ENCODE measurements at regions not wholly inside any gene's neighbourhood (a gene's known extent, or its start where the extent isn't known, plus 50 kb on each side); places are given as distances from the start of the nearest gene placed in this dataset.
"Not testable (repeated sequence)": the region's sequence is repeated elsewhere in the genome, so short reads cannot be mapped to it uniquely, and the experiment has no call there.

DNA sequence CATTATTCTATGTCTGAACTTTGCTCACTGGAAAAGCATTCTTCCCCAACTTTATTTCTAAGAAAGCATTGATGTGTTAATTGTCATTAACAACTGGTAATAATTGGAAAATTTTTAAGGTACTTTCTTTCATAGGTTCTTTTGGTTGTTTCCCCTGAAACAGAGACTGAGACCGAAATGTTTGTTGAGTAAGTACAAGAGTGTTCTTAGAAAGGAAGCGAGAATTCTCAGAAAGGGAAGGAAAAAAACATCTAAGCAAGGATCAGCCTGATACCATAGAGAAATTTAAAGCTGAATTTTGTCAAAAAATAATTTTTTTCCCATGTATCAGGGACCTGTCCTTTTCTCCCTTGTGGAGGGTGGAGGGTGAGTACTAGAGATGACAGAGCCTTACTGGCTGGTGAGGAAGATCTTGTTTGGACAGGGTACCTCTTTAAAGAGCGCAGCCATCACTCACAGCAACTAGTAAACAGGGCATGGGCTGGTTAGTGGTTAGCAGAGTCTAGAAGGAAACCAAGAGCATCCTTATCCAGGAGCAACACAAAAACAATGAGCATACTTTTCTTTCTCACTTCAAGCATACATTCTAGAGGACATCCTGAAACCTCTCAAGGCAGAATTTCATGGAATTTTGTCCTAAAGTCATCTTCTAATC is 898.5 kb downstream of the DNAH5 start:
- DNase-seq (ENCODE audit: low spot score): no peak

DNA sequence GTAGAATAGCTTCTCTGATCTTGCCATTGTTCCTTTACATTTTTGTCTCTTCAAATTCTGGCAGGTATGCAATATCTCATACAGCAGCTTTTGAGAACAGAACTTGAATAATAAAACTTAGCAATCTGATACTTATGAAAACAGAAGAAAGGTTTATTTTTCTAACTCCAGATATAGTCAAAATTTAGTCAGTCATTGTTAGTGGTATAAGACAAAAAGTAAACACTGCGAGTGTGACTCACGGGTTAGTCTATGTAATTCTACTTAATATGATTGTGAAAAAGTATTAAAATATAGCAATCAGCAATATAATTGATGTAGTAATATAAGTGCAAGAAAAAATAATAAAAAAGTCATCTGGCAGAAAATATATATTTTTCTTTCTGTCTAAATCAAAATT is 910.4 kb downstream of the DNAH5 start:
- no peak for DNase-seq (ENCODE audit: low spot score)

DNA sequence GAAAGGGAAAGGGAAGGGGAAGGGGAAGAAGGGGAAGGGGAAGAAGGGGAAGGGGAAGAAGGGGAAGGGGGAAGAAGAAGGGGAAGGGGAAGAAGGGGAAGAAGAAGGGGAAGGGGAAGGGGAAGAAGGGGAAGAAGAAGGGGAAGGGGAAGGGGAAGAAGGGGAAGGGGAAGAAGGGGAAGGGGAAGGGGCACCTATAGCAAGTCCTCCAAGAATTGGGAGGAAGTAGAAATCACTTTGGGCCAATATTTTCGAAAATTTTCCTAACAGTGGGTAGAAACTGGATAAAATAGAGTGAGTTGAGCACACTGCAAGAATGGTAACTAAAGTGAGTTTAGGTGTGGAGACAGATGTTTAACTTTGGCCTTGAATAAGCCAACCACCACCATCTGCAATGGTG is 915.3 kb downstream of the DNAH5 start:
- DNase-seq (ENCODE audit: low spot score): no peak

DNA sequence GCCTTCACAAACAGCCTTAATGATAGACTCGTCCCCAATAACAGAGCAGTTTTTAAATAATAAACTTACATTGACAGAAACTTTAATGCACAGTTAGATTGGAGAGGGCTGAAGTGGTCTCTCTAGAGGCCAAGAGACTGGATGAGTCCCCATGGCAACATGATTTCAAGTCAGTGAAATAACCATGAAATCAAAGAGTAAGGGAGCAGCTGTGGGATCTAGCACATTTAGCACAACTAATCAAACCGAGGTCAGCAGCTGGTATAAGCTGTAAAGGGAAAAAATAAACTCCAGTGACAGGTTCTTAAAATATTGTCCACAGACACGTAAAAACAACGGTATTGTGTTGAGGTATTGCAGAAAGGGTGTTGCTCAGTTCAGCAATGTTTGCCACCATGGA is 916.6 kb downstream of the DNAH5 start:
- no peak for DNase-seq (ENCODE audit: low spot score)

DNA sequence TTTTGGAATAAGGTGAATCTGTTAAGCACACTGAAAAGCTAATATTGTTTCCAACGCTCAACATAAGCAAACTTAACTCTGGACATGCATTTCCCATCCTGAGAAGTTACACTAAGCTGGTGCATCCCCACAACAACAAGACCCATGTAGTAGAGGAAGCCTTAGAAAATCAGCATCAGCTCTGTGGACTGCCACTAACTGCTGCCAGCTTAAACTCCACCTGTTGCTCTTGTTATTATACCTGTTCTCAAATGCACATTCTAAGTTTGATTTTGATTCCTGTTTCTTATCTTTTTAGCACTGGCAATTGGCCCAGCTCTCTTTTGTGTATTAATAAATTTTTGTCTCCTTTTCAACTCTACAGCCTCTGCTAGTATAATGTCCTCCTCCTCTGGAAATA is 924.8 kb downstream of the DNAH5 start:
- no peak for DNase-seq (ENCODE audit: low spot score)

DNA sequence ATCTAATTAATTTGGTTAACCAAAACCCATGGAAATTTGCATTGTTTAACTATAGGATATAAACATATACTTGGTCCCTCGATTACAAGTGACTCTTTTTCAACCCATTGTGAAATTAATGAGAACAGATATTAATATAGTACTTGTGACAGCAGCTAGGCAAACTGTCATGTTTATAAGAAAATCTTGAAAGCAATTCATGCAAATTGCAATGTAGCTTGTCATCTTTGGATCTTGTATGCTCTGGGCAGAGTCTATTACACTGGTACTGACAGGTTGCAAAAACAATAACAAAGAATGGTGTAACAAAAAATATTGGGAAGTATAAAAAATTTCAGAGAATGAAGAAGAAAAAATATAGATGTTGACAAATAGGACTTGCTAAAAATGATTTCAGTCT is 941.0 kb downstream of the DNAH5 start:
- DNase-seq (ENCODE audit: low spot score): no peak

DNA sequence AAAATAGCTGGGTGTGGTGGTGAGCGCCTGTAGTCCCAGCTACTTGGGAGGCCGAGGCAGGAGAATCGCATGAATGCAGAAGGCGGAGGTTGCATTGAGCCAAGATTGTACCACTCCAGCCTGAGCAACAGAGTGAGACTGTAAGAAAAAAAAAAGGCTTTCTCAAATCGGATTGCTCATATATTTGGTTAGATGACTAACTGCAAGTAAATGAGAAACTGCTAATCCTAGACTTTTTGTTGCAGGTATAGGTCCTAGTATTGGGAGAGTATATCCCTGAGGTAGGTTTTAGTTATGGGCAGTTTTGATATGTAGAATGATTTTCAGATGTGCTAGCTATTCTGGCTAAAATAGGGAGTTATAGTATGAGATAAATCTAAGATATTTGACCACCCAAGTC is 944.8 kb downstream of the DNAH5 start:
- no peak for DNase-seq (ENCODE audit: low spot score)

DNA sequence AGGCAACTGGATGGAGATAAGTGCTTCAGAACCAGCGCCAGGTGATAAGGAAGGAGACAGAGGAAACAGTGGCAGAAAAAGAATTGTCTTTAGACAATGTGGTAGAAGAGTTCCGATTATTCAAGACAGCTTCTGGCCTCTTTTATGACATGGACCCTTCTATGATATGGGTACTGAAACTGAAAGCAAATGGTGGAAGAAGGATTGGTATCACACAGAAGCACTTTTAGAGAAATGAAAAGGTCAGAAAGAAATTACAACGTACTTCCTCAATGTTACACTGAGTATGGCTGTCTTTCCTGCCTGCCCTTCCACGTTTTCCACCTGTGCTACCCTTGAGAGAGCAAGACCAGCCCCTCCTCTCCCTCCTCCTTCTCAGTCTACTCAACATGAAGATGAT is 959.3 kb downstream of the DNAH5 start:
- no peak for DNase-seq (ENCODE audit: low spot score)

DNA sequence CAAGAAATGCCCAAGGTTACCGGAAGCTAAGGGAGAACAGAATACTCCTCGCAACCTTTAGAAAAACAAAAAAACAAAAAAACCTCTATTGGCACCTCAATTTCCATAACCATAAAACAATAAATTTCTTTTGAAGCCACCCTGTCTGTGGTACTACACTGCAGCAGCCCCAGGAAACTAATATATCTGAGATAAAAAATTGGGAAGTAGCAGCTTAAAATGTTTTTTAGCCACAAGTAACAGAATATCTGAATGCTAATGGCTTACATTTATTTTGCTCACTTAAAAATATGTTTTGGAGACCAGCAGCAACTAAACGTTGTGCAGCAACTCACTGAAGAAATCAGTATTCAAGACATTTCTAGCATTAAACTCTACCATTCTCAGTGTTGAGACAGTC is 969.6 kb downstream of the DNAH5 start:
- DNase-seq (ENCODE audit: low spot score): no peak

DNA sequence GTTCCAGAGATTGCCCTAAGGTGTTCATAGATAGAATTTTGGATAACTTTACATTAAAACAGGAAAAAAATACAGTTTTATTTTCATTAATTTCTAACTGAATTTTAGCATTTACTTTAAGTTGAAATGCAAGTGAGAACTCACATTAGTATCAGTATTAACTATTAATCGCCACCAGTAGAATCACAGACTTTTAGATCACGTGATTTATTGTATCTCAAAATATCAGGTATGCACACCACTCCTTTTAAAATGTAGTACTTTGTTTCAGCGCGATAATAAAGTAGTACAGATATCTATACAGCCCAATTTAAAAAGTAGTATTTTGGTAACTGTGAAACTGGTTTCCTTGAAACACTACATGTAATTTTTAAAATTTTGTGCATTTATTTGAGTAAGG is 978.7 kb downstream of the DNAH5 start:
- DNase-seq (ENCODE audit: low spot score): no peak

DNA sequence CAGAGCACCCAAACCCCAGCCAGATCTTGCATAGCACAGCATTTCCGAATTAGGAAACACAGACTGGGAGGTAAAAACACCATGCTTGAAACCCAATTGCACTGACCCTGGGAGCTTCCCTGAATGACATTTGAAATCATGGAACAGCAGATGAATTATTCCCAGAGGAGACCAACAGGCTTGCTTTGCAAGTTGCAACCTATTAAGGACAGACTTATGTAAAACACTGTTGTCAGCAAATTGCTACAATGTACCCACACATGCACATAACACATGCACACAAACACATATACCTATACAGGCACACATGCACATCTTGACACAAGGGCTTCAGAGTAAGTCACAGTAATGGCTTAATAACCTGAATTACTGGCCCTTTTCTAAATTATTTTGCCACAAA is 984.8 kb downstream of the DNAH5 start:
- DNase-seq (ENCODE audit: low spot score): no peak

DNA sequence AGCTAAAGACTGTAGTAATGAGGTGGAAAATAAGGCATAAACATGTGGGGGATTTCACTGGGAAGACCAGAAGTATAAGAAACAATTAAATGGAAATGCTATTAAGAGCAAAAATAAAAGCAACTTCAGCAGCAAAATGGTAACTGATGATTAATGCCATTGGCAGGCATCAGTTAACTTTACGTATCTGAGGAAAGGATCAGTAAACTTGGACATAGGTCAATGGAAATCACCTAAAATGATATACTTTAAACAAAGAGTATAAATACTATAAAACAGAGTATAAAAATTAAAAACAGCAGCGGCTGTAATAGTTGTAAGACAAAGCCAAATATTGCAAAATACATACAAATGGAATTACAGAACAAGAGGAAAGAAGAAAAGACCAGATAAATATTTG is 992.1 kb downstream of the DNAH5 start:
- DNase-seq (ENCODE audit: low spot score): no peak

DNA sequence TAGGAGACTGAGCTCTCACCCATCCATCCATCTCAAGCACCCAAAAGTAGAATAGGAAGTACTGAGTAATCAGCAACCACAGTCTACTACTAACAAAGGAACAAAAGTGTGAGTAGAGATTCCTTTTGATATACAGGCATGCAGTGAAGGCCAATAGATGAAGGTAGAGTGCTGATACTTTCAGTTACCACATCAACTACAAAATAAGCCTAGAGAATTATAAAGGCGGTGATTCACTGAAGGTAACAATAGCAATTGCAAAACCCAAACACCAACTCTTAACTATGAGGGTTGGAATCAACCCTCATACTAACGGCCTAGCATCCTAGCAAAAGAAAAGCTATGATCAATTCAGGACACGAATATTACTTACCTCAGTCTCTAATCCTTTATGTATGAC is 992.6 kb downstream of the DNAH5 start:
- DNase-seq (ENCODE audit: low spot score): no peak

DNA sequence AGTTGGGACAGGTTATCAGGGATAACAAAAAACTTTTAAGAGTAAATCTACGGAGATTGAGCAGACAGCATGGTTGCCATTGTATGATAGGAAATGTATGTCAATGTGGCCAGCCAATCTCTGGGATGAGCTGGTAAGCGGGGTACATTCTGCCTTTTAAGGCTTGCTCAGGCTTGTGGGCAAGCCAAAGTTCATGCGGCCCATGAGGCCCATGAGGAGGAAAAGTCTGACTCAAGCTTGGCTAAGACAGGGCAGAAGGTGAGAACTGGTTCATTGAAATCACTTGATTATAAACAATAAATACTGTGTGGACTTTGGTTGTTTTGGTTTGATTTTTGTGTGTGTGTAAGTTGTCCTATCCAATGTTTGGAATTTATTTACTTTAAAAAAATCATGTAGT is 997.1 kb downstream of the DNAH5 start:
- no peak for DNase-seq (ENCODE audit: low spot score)

DNA sequence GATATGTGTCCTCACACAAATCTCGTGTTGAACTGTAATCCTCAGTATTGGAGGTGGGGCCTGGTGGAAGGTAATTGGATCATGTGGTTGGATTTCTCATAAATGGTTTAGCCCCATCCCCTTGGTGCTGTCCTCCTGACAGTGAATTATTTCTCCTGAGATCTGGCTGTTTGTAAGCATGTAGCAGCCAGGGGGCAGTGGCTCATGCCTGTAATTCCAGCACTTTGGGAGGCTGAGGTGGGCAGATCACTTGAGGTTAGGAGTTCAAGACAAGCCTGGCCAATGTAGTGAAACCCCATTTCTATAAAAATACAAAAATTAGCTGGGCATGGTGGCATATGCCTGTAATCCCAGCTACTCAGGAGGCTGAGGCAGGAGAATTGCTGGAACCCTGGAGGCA is 999.0 kb downstream of the DNAH5 start:
- not testable (repeated sequence) for DNase-seq (ENCODE audit: low spot score)

DNA sequence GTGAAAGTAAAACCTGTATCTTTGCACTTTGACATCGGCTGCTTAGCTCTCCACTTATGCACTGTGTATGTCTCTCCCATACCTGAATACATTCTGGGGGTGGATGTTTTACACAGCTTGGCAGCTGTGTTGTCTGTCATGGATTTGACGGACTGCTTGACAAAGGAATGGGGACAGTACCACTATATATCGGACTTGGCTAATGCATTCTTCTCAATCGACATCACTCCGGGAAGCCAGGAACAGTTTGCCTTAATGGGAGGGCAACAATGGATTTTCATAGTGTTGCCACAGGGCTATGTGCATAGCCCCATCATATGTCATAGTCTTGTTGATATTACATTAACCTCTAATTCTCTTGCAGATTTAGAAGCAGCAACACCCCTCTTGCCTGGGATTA is 1008.3 kb downstream of the DNAH5 start:
- no peak for DNase-seq (ENCODE audit: low spot score)

DNA sequence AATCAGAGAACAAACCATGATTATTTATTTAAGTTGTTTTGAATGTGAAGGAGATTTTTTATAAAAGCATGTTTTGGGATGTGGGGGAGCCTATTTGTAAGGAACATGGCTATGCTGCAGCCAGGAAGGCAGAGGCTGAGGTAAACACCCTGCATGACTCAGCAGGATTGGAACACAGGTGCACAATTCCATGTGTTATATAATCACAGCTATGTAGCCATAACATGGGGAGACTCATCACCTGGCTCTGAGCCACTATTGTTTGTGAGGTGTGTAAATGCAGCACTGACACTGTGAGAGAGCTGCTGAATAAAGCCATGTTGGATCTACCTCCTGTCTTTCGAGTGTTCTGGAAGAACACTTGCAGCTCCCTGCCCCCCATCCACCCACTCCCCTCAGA is 1009.8 kb downstream of the DNAH5 start:
- peak; percentile 52 for DNase-seq (ENCODE audit: low spot score)

DNA sequence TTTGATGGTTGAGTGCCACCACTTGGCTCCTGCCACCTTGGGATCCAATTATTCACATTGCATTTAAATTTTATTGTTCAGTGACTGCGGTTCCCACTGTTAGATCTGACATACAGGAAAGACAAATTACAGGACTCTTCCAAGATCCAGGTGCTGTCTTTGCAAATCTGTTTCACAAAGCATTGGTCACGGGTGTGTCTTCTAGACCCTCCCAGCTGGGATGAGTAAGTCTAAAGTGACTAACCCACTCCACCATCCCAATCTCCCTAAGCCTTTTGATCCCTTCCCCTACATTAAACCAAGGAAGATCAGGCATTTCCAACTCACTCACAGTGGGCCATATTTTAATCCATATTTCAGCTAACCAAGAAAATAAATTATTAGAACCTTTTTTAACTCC is 1016.3 kb upstream of the CTNND2 start:
- no peak for DNase-seq (ENCODE audit: low spot score)

DNA sequence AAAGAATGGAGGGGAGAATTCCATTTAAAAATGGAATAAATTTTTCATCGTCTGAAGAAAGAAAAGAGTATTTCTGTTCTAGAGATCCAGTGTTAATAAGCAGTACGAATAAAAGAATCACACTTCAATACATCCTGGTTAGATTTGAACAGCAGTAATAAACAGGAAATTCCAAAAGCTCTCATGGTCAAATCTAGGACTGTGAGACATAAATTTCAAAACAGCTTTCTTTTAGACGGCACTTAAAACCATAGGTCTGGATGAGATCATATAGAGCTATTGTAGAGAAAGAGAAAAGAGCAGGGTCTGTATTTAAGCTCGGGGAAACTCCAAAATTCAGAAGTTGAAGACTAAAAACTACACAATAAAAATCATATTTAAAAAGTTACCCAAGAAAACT is 1006.9 kb upstream of the CTNND2 start:
- no peak for DNase-seq (ENCODE audit: low spot score)

DNA sequence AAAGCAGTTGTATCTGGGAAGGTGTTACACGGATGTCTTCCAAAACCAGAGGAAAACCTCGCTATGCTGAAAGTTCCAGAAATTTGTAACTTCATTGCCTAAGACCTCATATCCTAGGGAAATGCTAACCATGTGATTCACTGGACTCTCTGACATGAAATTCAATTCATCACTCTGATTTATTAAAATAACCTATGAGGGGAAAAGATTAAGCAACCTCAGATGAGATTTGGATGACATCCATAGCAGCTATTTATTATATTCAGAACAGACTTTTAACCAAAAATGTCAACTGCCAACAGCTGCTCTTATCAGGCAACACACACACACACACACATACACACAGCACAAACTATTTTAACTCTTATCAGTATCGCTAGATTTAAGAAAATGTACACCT is 1006.4 kb upstream of the CTNND2 start:
- DNase-seq (ENCODE audit: low spot score): no peak

DNA sequence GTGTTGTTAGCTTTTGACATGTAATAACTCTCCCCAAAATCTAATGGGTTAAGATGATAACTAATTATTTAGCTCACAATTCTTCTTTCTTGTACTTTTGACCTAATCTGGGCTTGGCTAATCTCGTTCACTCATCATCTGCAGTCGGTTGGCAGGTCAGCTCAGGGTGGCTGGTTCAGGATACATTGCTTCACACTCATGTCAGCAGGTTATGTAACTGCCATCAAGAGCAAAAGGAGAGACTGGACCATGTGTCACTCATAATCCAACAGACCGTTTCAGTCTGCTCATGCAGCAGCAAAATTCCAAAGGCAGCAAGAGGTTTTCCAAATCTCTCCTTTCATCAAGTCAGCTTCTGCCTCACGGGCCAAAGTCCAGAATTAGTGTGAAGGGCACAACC is 998.4 kb upstream of the CTNND2 start:
- no peak for DNase-seq (ENCODE audit: low spot score)

DNA sequence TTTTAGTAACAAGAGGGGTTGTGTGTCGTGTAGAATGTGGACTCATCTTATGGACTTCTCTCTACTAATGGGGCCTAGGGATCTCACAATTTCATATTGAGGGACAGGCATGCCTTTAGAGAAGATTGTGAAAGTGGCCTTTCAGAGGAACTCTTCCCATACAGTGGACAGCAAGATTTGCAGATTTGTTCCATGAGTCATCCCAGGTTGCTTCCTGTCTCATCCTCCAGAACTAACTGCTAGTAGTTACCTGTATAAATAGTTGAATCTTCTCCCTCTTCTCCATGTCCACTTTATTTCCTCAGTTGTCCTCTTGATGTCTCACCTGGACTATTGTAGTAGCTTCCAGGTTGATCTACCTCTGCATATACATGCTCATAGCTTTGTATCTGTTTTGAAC is 997.5 kb upstream of the CTNND2 start:
- no peak for DNase-seq (ENCODE audit: low spot score)

DNA sequence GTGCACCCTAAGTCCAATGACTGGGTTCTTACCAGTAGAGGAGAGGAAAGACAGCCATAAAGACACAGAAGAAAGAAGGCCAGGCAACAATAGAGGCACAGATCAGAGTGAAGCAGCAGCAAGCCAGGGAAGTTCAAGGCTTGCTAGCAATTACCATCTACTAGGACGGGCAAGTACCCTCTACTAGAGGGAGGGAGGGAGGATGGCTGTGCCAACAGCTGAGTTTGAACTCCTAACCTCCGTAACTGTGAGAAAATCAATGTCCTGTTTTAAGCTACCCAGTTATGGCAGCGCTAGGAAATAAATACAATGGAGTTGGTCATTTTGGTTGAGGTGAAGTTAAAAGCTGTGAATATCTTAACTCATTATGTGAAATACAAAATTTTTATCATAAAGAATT is 991.8 kb upstream of the CTNND2 start:
- DNase-seq (ENCODE audit: low spot score): no peak

DNA sequence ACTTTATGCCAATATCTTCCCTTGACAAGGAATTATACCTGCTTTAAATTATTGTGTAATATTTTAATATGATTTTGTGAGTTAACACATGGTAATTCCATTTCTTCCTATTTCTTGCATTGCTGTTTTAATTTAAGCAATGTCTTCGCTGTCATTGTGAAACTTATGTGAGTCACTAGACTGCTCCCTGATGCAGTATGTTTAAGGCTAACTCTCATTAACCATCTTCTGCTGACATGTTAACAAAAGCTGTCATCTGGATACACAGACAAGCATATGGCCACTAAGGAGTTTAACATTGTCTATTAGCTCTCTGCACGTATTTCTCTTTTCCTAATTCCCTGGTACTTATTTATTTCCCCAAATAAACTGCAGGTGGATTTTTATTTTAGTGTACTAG is 980.8 kb upstream of the CTNND2 start:
- DNase-seq (ENCODE audit: low spot score): no peak

DNA sequence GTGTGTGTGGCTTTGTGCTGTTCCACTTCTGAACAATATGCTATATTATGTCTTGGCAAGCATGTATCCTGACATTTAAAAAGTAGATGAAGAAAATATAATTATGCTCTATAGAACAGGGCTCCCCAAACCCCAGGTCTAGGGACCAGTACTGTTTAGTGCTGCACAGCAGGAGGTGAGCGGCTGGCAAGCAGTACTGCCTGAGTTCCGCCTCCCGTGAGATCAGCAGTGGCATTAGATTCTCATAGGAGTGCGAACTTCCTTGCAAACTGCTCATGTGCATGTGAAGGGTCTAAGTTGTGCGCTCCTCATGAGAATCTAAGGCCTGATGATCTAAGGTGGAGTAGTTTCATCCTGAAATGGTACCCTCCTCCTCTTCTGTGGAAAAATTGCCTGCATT is 979.1 kb upstream of the CTNND2 start:
- DNase-seq (ENCODE audit: low spot score): no peak

Data from mucosa of gallbladder (tissue), 1 donor.